AG09319 (cell line): ENCODE measurements at regions not wholly inside any gene's neighbourhood (a gene's known extent, or its start where the extent isn't known, plus 50 kb on each side); places are given as distances from the start of the nearest gene placed in this dataset.
"Not testable (repeated sequence)": the region's sequence is repeated elsewhere in the genome, so short reads cannot be mapped to it uniquely, and the experiment has no call there.

Experiments
- DNase-seq: peaks from one replicate; pipeline ENCODE4 v3.0.0-alpha.2; 2010; ENCODE audit warnings: low read depth; ENCODE audit errors: extremely low read depth
- TF ChIP-seq, protein P1 (sequence below): IDR thresholded peaks from 2 replicates; pipeline ENCODE4 v1.5.1; 2011; ENCODE audit warnings: low read depth, mild to moderate bottlenecking, inconsistent platforms, low read length, moderate library complexity

- TF ChIP-seq, protein P1, sequence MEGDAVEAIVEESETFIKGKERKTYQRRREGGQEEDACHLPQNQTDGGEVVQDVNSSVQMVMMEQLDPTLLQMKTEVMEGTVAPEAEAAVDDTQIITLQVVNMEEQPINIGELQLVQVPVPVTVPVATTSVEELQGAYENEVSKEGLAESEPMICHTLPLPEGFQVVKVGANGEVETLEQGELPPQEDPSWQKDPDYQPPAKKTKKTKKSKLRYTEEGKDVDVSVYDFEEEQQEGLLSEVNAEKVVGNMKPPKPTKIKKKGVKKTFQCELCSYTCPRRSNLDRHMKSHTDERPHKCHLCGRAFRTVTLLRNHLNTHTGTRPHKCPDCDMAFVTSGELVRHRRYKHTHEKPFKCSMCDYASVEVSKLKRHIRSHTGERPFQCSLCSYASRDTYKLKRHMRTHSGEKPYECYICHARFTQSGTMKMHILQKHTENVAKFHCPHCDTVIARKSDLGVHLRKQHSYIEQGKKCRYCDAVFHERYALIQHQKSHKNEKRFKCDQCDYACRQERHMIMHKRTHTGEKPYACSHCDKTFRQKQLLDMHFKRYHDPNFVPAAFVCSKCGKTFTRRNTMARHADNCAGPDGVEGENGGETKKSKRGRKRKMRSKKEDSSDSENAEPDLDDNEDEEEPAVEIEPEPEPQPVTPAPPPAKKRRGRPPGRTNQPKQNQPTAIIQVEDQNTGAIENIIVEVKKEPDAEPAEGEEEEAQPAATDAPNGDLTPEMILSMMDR: no peak
Observed at GRCh38 chr2:114283774-114284173, 158.7 kb upstream of the DPP10 start.

GRCh38 chr2:114286438-114286837, 156.0 kb upstream of the DPP10 start:
- DNase-seq: no peak
- TF ChIP-seq, protein P1: no peak

More at GRCh38 chr2:114283774-114284173, 158.7 kb upstream of the DPP10 start:
- DNase-seq: no peak

DNA sequence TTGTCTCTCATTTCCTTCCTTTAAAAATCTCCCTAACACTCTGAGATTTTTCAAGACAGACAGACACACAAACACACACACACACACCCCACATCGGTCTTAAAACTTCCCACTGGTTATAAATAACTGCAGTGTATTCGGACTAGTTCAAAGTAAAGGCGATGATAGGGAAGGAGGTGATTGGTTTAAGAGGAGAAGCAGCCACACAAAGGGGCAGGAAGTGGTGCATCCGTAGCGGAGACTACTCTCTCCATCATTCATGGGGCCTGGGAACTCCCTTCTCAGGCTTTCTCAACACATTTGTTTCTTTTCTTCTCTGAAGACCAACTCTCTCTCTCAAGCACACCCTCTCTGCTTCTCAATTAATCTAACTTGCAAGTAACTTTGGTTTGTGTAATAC, 149.1 kb upstream of the DPP10 start:
- TF ChIP-seq, protein P1: no peak
- no peak for DNase-seq

- DNase-seq: no peak
- TF ChIP-seq, protein P1: no peak
Observed at GRCh38 chr2:114294741-114295140, 147.7 kb upstream of the DPP10 start.

- not testable (repeated sequence) for DNase-seq
Observed at GRCh38 chr2:114300351-114300750, 142.1 kb upstream of the DPP10 start.

DNA sequence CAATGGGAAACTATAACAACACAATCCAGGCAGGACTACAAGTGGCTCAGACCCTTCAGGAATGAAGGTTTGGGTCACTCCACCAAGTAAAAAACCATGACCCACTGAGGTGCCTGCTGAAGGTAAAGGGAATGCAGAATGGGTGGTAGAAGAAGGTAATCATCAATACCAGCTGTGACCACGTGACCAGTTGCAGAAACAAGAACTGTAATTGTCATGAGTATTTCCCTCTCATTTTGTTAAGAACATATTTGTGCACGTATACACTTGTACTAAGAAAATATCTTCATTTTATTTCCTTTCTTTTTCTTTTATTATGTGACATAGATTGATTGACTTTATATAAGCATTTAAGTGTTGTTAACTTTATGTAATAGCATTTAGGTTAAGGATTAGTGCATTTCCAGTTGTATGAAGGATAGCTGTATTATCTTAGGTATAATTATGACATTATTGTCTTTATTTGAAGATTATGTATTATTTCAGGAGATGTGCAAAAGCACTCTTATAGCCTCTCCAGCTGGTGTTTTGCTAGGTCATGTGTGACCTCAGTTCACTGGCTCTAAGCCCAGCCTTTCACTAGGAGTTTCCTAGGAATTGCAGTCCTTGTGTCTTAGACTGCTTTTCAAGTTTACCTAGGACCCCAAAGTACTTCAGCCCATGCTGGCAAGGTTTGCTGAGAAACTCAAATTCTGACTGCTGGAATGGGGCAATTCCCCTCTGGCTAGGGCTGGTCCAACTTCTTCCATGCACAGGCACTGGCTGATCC, 125.7 kb upstream of the DPP10 start:
- TF ChIP-seq, protein P1: no peak
- no peak for DNase-seq

- TF ChIP-seq, protein P1: no peak
- no peak for DNase-seq
Observed at GRCh38 chr2:114330594-114330993, 111.8 kb upstream of the DPP10 start.

DNA sequence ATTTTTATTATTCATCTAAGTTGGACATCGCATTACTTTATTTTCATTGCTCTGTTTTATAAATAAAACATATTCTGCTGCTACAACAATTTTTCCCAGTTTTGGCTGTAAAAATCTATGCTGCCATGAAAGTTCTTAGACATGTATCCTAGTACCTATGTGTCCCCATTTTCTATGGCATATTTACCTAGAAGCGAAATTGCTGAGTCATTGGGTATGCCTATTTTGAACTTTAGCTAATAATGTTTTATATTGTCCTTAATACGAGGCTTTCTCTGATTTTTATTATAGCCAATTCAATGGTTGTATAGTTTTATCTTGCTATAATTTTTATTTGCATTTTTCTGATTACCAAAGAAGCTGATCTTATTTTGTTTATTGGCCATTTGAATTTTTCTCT, 110.5 kb upstream of the DPP10 start:
- DNase-seq: no peak
- TF ChIP-seq, protein P1: no peak
